ENCODE measurements at regions not wholly inside any gene's neighbourhood (a gene's known extent, or its start where the extent isn't known, plus 50 kb on each side); places are given as distances from the start of the nearest gene placed in this dataset.

DNA sequence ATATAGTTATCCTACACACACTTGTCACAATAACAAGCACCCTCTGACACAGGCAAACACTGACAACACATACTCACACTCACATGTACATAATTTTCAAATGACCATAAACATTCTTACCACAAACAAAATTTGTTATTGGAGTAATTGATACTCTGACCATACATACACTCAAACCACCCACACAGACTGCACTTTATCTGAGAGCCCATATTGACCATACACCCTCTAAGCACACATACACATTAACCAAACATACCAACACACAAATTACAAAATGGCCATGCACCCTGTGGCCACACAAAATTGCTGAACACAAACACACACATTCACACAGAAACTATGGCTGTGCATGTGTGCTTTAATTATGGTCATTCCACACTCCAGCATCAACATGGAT, 79.1 kb upstream of the FAM120A start:
- no peak for TF ChIP-seq MAX (IDR thresholded peaks at IDR 0.05; ENCODE audit: insufficient read depth, insufficient read length)
- TF ChIP-seq POLR2AphosphoS5 (IDR thresholded peaks at IDR 0.05; ENCODE audit: insufficient read depth, low read depth, low read length) = no peak
- no peak for TF ChIP-seq FOS (IDR thresholded peaks at IDR 0.05; ENCODE audit: borderline replicate concordance, insufficient read depth, low read length)
- TF ChIP-seq CTCF (IDR thresholded peaks at IDR 0.05; ENCODE audit: extremely low read depth in 1 of 2, insufficient read depth in 1 of 2, low read depth in 1 of 2, low read length in 2 of 2) = no peak
- no peak for TF ChIP-seq EZH2 (IDR thresholded peaks at IDR 0.05; ENCODE audit: borderline replicate concordance, low read depth, low read length, severe bottlenecking)
- TF ChIP-seq MYC (IDR thresholded peaks at IDR 0.05; ENCODE audit: low read depth, low read length) = no peak
- no peak for TF ChIP-seq POLR2A (IDR thresholded peaks at IDR 0.05; ENCODE audit: low read depth, low read length)
- no peak for TF ChIP-seq GATA2 (IDR thresholded peaks at IDR 0.05; ENCODE audit: insufficient read depth, insufficient read length, low read depth, low read length)
- TF ChIP-seq JUN (IDR thresholded peaks at IDR 0.05; ENCODE audit: borderline replicate concordance, insufficient read depth, insufficient read length, low read depth) = no peak

All from endothelial cell of umbilical vein (primary cell).